ENCODE measurements at regions not wholly inside any gene's neighbourhood (a gene's known extent, or its start where the extent isn't known, plus 50 kb on each side); places are given as distances from the start of the nearest gene placed in this dataset.
"Not testable (repeated sequence)": the region's sequence is repeated elsewhere in the genome, so short reads cannot be mapped to it uniquely, and the experiment has no call there.

- Histone ChIP-seq H3K36me3 (ENCODE audit: control insufficient read depth, insufficient read depth, low read length) (no peaks in the 10 kb centered on the region), H3K27me3 (ENCODE audit: control insufficient read depth, insufficient read depth, low read length) (no peaks in the 10 kb centered on the region), H3K9ac (ENCODE audit: low read depth, low read length) (no peak overlapping the region), H3K4me1 (ENCODE audit: control insufficient read depth, insufficient read depth, low read length) (no peaks in the 10 kb centered on the region), H3K9me3 (ENCODE audit: control insufficient read depth, insufficient read depth, low read length) (no peaks in the 10 kb centered on the region), H3K4me3 (ENCODE audit: low read depth, low read length) (no peak overlapping the region)
Observed at GRCh38 chr7:119640326-119640725, 632.6 kb upstream of the KCND2 start.

- H3K36me3 ChIP-seq (ENCODE audit: control insufficient read depth, insufficient read depth, low read length), result no peaks in the 10 kb centered on the region
- no peaks in the 10 kb centered on the region for H3K9me3 ChIP-seq (ENCODE audit: control insufficient read depth, insufficient read depth, low read length)
- H3K4me1 ChIP-seq (ENCODE audit: control insufficient read depth, insufficient read depth, low read length), result no peaks in the 10 kb centered on the region
- H3K27me3 ChIP-seq (ENCODE audit: control insufficient read depth, insufficient read depth, low read length), result no peaks in the 10 kb centered on the region
- H3K4me3 ChIP-seq (ENCODE audit: low read depth, low read length), result no peak overlapping the region
- no peak overlapping the region for H3K9ac ChIP-seq (ENCODE audit: low read depth, low read length)
Observed at GRCh38 chr7:119640861-119641260, 632.1 kb upstream of the KCND2 start.

GRCh38 chr7:119643558-119643957 lies 629.4 kb upstream of the KCND2 start:
- no peaks in the 10 kb centered on the region for H3K36me3 ChIP-seq (ENCODE audit: control insufficient read depth, insufficient read depth, low read length)
- H3K27me3 ChIP-seq (ENCODE audit: control insufficient read depth, insufficient read depth, low read length), result no peaks in the 10 kb centered on the region
- no peaks in the 10 kb centered on the region for H3K4me1 ChIP-seq (ENCODE audit: control insufficient read depth, insufficient read depth, low read length)
- no peak overlapping the region for H3K4me3 ChIP-seq (ENCODE audit: low read depth, low read length)
- H3K9ac ChIP-seq (ENCODE audit: low read depth, low read length), result no peak overlapping the region
- no peaks in the 10 kb centered on the region for H3K9me3 ChIP-seq (ENCODE audit: control insufficient read depth, insufficient read depth, low read length)

GRCh38 chr7:119647286-119647685 lies 625.7 kb upstream of the KCND2 start:
- no peaks in the 10 kb centered on the region for H3K4me1 ChIP-seq (ENCODE audit: control insufficient read depth, insufficient read depth, low read length)
- H3K9ac ChIP-seq (ENCODE audit: low read depth, low read length), result no peak overlapping the region
- no peak overlapping the region for H3K4me3 ChIP-seq (ENCODE audit: low read depth, low read length)
- no peaks in the 10 kb centered on the region for H3K36me3 ChIP-seq (ENCODE audit: control insufficient read depth, insufficient read depth, low read length)
- H3K9me3 ChIP-seq (ENCODE audit: control insufficient read depth, insufficient read depth, low read length), result no peaks in the 10 kb centered on the region
- no peaks in the 10 kb centered on the region for H3K27me3 ChIP-seq (ENCODE audit: control insufficient read depth, insufficient read depth, low read length)

GRCh38 chr7:119648752-119649151 lies 624.2 kb upstream of the KCND2 start:
- not testable (repeated sequence) for H3K27me3 ChIP-seq (ENCODE audit: control insufficient read depth, insufficient read depth, low read length); H3K36me3 ChIP-seq (ENCODE audit: control insufficient read depth, insufficient read depth, low read length); H3K9ac ChIP-seq (ENCODE audit: low read depth, low read length); H3K9me3 ChIP-seq (ENCODE audit: control insufficient read depth, insufficient read depth, low read length); H3K4me1 ChIP-seq (ENCODE audit: control insufficient read depth, insufficient read depth, low read length); H3K4me3 ChIP-seq (ENCODE audit: low read depth, low read length)

- no peaks in the 10 kb centered on the region for H3K4me1 ChIP-seq (ENCODE audit: control insufficient read depth, insufficient read depth, low read length)
- H3K27me3 ChIP-seq (ENCODE audit: control insufficient read depth, insufficient read depth, low read length), result no peaks in the 10 kb centered on the region
- H3K9me3 ChIP-seq (ENCODE audit: control insufficient read depth, insufficient read depth, low read length), result no peaks in the 10 kb centered on the region
- H3K36me3 ChIP-seq (ENCODE audit: control insufficient read depth, insufficient read depth, low read length), result no peaks in the 10 kb centered on the region
- no peak overlapping the region for H3K4me3 ChIP-seq (ENCODE audit: low read depth, low read length)
- no peak overlapping the region for H3K9ac ChIP-seq (ENCODE audit: low read depth, low read length)
Observed at GRCh38 chr7:119660080-119660479, 612.9 kb upstream of the KCND2 start.

GRCh38 chr7:119664601-119665000 lies 608.4 kb upstream of the KCND2 start:
- Histone ChIP-seq H3K4me1 (ENCODE audit: control insufficient read depth, insufficient read depth, low read length) (no peaks in the 10 kb centered on the region), H3K36me3 (ENCODE audit: control insufficient read depth, insufficient read depth, low read length) (no peaks in the 10 kb centered on the region), H3K4me3 (ENCODE audit: low read depth, low read length) (no peak overlapping the region), H3K9ac (ENCODE audit: low read depth, low read length) (no peak overlapping the region), H3K27me3 (ENCODE audit: control insufficient read depth, insufficient read depth, low read length) (no peaks in the 10 kb centered on the region), H3K9me3 (ENCODE audit: control insufficient read depth, insufficient read depth, low read length) (no peaks in the 10 kb centered on the region)

- no peak overlapping the region for H3K9ac ChIP-seq (ENCODE audit: low read depth, low read length)
- H3K4me1 ChIP-seq (ENCODE audit: control insufficient read depth, insufficient read depth, low read length), result no peaks in the 10 kb centered on the region
- no peaks in the 10 kb centered on the region for H3K9me3 ChIP-seq (ENCODE audit: control insufficient read depth, insufficient read depth, low read length)
- H3K4me3 ChIP-seq (ENCODE audit: low read depth, low read length), result no peak overlapping the region
- no peaks in the 10 kb centered on the region for H3K27me3 ChIP-seq (ENCODE audit: control insufficient read depth, insufficient read depth, low read length)
- H3K36me3 ChIP-seq (ENCODE audit: control insufficient read depth, insufficient read depth, low read length), result no peaks in the 10 kb centered on the region
Observed at GRCh38 chr7:119665796-119666195, 607.2 kb upstream of the KCND2 start.

GRCh38 chr7:119681336-119681735 lies 591.6 kb upstream of the KCND2 start:
- Histone ChIP-seq H3K9me3 (ENCODE audit: control insufficient read depth, insufficient read depth, low read length) (no peaks in the 10 kb centered on the region), H3K27me3 (ENCODE audit: control insufficient read depth, insufficient read depth, low read length) (no peaks in the 10 kb centered on the region), H3K36me3 (ENCODE audit: control insufficient read depth, insufficient read depth, low read length) (no peaks in the 10 kb centered on the region), H3K4me1 (ENCODE audit: control insufficient read depth, insufficient read depth, low read length) (no peaks in the 10 kb centered on the region), H3K4me3 (ENCODE audit: low read depth, low read length) (no peak overlapping the region), H3K9ac (ENCODE audit: low read depth, low read length) (no peak overlapping the region)

GRCh38 chr7:119684763-119685162 lies 588.2 kb upstream of the KCND2 start:
- no peaks in the 10 kb centered on the region for H3K36me3 ChIP-seq (ENCODE audit: control insufficient read depth, insufficient read depth, low read length)
- H3K9ac ChIP-seq (ENCODE audit: low read depth, low read length), result no peak overlapping the region
- no peaks in the 10 kb centered on the region for H3K4me1 ChIP-seq (ENCODE audit: control insufficient read depth, insufficient read depth, low read length)
- H3K9me3 ChIP-seq (ENCODE audit: control insufficient read depth, insufficient read depth, low read length), result no peaks in the 10 kb centered on the region
- H3K4me3 ChIP-seq (ENCODE audit: low read depth, low read length), result no peak overlapping the region
- H3K27me3 ChIP-seq (ENCODE audit: control insufficient read depth, insufficient read depth, low read length), result no peaks in the 10 kb centered on the region

- Histone ChIP-seq H3K9ac (ENCODE audit: low read depth, low read length) (no peak overlapping the region), H3K9me3 (ENCODE audit: control insufficient read depth, insufficient read depth, low read length) (no peaks in the 10 kb centered on the region), H3K4me1 (ENCODE audit: control insufficient read depth, insufficient read depth, low read length) (no peaks in the 10 kb centered on the region), H3K4me3 (ENCODE audit: low read depth, low read length) (no peak overlapping the region), H3K27me3 (ENCODE audit: control insufficient read depth, insufficient read depth, low read length) (no peaks in the 10 kb centered on the region), H3K36me3 (ENCODE audit: control insufficient read depth, insufficient read depth, low read length) (no peaks in the 10 kb centered on the region)
Observed at GRCh38 chr7:119685906-119686305, 587.1 kb upstream of the KCND2 start.

GRCh38 chr7:119688831-119689230 lies 584.1 kb upstream of the KCND2 start:
- no peaks in the 10 kb centered on the region for H3K4me1 ChIP-seq (ENCODE audit: control insufficient read depth, insufficient read depth, low read length)
- H3K36me3 ChIP-seq (ENCODE audit: control insufficient read depth, insufficient read depth, low read length), result no peaks in the 10 kb centered on the region
- H3K4me3 ChIP-seq (ENCODE audit: low read depth, low read length), result no peak overlapping the region
- no peaks in the 10 kb centered on the region for H3K27me3 ChIP-seq (ENCODE audit: control insufficient read depth, insufficient read depth, low read length)
- no peaks in the 10 kb centered on the region for H3K9me3 ChIP-seq (ENCODE audit: control insufficient read depth, insufficient read depth, low read length)
- no peak overlapping the region for H3K9ac ChIP-seq (ENCODE audit: low read depth, low read length)

- H3K36me3 ChIP-seq (ENCODE audit: control insufficient read depth, insufficient read depth, low read length), result no peaks in the 10 kb centered on the region
- no peak overlapping the region for H3K9ac ChIP-seq (ENCODE audit: low read depth, low read length)
- H3K27me3 ChIP-seq (ENCODE audit: control insufficient read depth, insufficient read depth, low read length), result no peaks in the 10 kb centered on the region
- no peaks in the 10 kb centered on the region for H3K9me3 ChIP-seq (ENCODE audit: control insufficient read depth, insufficient read depth, low read length)
- H3K4me3 ChIP-seq (ENCODE audit: low read depth, low read length), result no peak overlapping the region
- H3K4me1 ChIP-seq (ENCODE audit: control insufficient read depth, insufficient read depth, low read length), result no peaks in the 10 kb centered on the region
Observed at GRCh38 chr7:119692541-119692940, 580.4 kb upstream of the KCND2 start.
